HEK293T (cell line): ENCODE measurements at regions not wholly inside any gene's neighbourhood (a gene's known extent, or its start where the extent isn't known, plus 50 kb on each side); places are given as distances from the start of the nearest gene placed in this dataset.

ENCODE experiments used
- ARNT ChIP-seq: fragments of 450-650 bp; IDR thresholded peaks from 2 replicates; pipeline ENCODE4 v1.6.1; 2017; ENCODE audit warnings: mild to moderate bottlenecking
- BHLHE40 ChIP-seq: fragments of 450-650 bp; IDR thresholded peaks from 2 replicates; pipeline ENCODE4 v1.6.1; 2016; ENCODE audit warnings: mild to moderate bottlenecking, moderate library complexity, borderline replicate concordance
- CTBP1 ChIP-seq: fragments of 450-650 bp; IDR thresholded peaks from 2 replicates; pipeline ENCODE4 v1.6.1; 2016; ENCODE audit warnings: borderline replicate concordance
- FOXA1 ChIP-seq: fragments of 450-650 bp; IDR thresholded peaks from 2 replicates; pipeline ENCODE4 v1.6.1; 2016; ENCODE audit warnings: mild to moderate bottlenecking
- FOXK2 ChIP-seq: fragments of 450-650 bp; IDR thresholded peaks from 2 replicates; pipeline ENCODE4 v1.6.1; 2016; ENCODE audit warnings: mild to moderate bottlenecking
- HDGF ChIP-seq: fragments of 450-650 bp; IDR thresholded peaks from 2 replicates; pipeline ENCODE4 v1.6.1; 2017; ENCODE audit warnings: antibody characterized with exemption, borderline replicate concordance
- LEF1 ChIP-seq: fragments of 450-650 bp; IDR thresholded peaks from 2 replicates; pipeline ENCODE4 v1.6.1; 2017; ENCODE audit warnings: mild to moderate bottlenecking, borderline replicate concordance
- SUZ12 ChIP-seq: fragments of 450-650 bp; IDR thresholded peaks from 2 replicates; pipeline ENCODE4 v1.6.1; 2016; ENCODE audit warnings: mild to moderate bottlenecking
- TARDBP ChIP-seq: fragments of 450-650 bp; IDR thresholded peaks from 2 replicates; pipeline ENCODE4 v1.6.1; 2016

DNA sequence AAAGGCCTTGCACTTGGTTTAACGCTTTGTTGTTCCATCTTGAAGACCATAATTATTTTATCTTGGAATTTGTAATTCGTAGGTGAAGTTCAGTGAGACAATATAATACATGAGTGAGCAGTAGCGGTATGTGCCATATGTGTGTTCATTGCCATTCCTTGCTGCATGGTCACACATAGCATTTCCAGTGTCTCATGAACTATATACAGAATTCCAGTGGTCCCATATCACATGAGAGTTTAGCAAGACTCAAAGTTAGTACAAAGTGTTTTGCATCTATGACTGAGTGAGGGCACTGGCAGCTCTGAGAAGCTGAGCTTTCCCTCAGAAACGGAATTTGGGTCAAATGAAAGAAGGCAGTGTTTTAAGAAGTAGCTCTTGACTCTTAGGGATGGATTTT, 359.8 kb downstream of the FOXG1 start:
- no peak for TF ChIP-seq ARNT
- no peak for TF ChIP-seq CTBP1
- TF ChIP-seq LEF1 = no peak
- TF ChIP-seq BHLHE40 = no peak
- no peak for TF ChIP-seq SUZ12
- TF ChIP-seq HDGF = no peak
- TF ChIP-seq FOXA1 = no peak
- no peak for TF ChIP-seq FOXK2
- no peak for TF ChIP-seq TARDBP
